ENCODE measurements at regions not wholly inside any gene's neighbourhood (a gene's known extent, or its start where the extent isn't known, plus 50 kb on each side); places are given as distances from the start of the nearest gene placed in this dataset.

GRCh38 chr1:38716229-38716628, 143.3 kb downstream of the RRAGC start:
- no peak for DNase-seq

GRCh38 chr1:38715415-38715814, 144.2 kb downstream of the RRAGC start:
- no peak for DNase-seq

DNA sequence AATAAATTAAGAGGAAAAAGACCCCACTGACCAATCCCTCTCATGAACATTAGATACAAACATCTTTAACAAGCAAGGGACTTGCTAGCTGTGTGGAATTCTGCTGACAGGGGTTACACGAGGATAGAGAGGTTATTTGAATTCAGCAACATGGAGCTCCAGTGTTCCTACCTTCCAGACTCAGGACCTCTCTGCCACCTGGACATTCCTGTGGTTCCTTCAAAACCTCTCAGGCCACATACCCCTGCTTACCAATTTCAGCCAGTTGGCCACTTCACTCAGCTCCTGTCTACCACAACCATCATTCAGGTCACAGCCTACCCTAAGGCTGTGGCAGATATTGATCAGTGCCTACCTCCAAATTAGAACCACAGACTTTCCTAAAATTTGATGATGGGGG, 147.5 kb downstream of the RRAGC start:
- no peak for DNase-seq

- DNase-seq = no peak
These were observed 150.8 kb downstream of the RRAGC start for GRCh38 chr1:38708701-38709258.

- DNase-seq = no peak
These were observed 158.5 kb downstream of the RRAGC start for GRCh38 chr1:38701088-38701487.

GRCh38 chr1:38700077-38700470, 159.5 kb downstream of the RRAGC start:
- DNase-seq = no peak

DNA sequence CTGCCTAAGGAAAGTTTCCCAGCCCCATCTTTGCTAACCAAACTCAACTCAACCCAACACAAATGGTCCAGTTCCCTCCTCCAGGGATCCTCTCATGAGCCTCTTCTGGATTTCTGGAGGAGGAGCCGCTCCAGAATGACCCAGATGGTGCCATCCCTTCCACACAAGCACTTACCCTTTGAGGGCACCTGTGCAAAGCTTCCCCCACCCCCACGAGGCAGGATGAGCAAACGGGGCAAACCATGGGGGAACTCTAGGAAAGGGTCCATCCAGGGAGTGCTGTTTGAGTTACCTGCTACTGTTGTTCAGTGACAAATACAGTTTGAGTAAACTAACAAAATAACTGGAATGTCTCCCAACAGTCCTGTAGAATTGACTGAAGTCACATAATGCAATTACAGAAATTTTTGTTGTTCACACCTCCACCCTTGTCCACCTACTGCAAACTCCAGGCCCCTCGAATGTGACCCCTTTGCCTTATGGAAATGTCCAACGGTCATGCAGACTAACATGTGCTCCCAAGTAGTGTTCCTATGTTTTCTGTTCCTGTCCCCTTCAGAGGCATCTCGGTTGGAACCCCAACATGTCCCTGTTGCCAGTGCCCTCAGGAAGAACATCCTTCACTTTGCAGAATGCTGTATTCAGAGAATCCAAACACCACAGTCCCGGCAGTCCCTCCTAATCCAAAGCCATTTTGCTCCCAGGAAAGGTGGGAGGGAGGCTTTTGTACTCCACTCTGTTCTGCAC, 160.1 kb downstream of the RRAGC start:
- no peak for DNase-seq

- DNase-seq = no peak
These were observed 162.2 kb downstream of the RRAGC start for GRCh38 chr1:38697387-38697786.

- DNase-seq = no peak
These were observed 163.2 kb downstream of the RRAGC start for GRCh38 chr1:38696371-38696770.

GRCh38 chr1:38693759-38694158, 165.8 kb downstream of the RRAGC start:
- no peak for DNase-seq

DNA sequence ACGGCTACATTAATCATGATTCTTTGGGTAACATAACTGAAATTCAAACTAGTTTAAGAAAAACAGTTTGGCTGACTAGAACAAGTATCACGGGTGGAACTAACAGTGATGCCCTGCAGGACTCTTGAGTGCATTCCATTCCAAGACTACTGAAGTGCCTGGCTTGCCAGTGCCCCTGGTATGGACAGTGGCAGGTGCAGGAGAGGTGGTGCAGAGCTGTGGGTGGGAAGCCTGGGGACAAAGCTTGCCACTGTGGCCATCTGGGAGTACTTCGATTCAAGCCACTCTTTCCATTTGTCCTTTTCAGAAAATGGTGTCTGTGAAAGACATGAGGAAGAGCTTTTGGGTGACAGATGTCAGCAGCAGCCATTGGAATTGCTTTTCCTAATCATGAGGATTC, 166.5 kb downstream of the RRAGC start:
- no peak for DNase-seq

- DNase-seq = no peak
These were observed 168.7 kb downstream of the RRAGC start for GRCh38 chr1:38690790-38691449.

GRCh38 chr1:38686927-38687255, 172.7 kb downstream of the RRAGC start:
- no peak for DNase-seq

- no peak for DNase-seq
These were observed 173.2 kb downstream of the RRAGC start for GRCh38 chr1:38686167-38686926.

DNA sequence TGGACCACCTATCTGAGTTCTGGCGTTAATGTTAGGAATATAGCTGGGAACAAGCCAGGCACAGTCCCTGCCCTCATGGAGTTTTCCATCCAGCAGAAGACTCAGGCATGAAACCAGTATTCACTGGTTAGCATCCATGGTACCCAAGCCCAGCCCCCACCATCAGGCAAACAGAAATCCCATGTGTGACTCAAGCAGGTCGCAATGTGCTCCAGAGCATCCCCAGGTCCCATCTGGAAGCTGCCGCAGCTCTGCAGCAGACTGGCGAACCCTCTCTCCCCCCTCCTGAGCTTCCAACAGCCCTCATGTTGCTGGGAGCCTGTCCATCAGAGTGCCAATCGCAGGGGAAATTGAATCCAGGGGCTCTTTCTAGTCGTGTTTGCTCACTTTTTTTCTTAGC, 174.2 kb downstream of the RRAGC start:
- DNase-seq = no peak

DNA sequence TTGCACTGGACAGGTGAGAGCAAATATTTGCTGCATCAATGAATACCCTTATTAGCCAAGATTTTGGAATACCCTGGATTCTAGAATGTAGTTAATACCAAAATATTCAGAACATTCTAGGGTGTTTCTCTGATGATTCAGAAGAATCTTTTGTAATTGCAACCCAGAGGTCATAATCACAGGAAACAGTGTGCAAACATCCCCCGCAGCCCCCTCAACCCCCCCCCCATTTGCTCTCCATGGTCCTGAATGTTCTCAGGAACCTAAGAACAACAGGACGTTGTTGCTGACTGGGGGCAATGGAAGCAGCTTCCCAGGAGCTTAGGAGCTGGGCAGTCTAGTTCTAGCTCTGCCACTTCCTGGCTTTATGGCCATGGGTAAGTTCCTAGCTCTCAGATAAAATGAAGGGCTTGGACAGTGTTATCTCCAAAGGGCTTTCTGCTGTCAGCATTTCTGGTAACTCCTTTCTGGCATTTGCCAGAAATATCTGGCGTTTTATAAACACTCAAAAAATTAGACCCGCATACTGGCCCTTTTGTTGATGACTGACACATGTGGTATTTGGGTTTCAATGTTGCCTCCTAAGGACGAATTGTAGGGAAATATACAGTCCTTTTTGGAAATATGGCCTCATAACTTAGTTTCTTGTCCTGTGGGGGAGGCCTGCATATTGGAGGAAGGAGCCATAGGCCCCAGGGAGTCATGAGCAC, 178.6 kb downstream of the RRAGC start:
- no peak for DNase-seq

DNA sequence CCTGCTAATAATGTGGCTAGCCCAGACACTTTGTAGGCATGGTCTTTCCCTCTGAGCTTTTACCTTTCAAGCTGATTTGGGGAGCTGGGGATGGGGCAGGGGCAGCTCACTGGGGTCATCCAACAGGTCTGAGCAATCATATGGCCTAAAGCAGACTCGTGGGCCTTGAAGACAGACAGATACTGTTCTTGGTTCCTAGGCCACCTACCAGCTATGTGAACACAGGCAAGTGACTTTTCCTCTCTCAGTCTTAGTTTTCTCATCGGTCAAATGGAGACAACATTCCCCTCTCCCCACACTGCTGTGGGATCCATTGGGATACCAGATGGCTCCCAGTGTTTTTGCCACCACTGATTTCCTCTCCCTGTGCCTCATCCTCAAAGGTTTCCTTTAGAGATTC, 181.8 kb downstream of the RRAGC start:
- DNase-seq = no peak

DNA sequence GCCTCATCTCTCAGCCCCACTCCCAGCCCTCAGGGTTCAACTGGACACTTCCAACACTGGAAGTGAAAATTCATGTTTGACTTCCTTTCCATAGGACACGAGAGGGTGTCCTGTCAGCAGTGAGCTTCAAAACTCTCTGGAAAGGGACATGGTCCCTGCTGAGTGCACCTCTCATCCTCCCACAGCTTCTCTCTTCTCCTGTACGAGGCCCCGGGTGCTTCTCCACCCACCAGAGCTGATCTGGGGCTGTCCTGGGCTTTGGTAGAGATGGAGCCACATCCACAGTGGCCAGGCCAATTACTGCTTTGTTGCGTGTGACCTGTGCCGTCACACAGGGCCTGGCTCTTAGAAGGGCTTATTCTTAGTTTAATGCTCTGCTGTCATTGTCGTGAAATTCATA, 182.3 kb downstream of the RRAGC start:
- no peak for DNase-seq

DNA sequence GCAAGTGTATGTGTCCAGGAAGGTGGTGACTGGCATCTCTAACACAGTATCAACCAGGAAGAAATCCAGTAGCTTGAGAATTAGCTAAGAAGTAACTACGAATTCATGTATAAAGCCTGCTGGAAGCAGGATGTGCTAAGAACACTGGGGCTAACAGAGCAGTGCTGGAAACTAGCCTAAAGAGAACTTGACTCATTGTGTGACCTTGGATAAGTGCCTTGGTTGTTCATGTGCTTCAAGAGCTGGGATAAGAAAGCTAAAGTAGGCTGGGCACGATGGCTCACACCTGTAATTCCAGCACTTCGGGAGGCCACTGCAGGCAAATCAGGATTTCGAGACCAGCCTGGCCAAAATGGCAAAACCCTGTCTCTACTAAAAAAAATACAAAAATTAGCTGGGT, 186.9 kb downstream of the RRAGC start:
- no peak for DNase-seq

- no peak for DNase-seq
These were observed 188.4 kb downstream of the RRAGC start for GRCh38 chr1:38671221-38671620.

GRCh38 chr1:38670544-38671122, 188.9 kb downstream of the RRAGC start:
- no peak for DNase-seq

DNA sequence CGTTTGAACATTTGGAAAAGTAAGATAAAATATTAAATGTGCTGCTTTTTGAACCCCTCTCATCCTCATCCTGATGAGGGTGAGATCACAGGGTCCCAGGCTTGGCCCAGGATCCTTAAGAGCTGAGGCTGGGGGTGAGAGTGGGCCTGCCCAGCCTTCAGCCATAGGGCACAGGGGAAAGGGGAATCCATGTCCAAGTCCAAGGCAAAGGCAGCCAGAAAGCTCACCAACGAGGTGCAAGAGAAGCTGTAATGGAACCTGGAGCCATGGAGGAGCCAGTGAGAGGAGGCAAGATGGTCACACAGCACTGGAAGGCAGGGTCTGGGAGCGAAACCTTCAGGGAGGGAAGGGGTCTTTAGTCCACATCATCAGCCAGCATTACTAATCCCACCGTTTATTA, 191.9 kb downstream of the RRAGC start:
- DNase-seq = no peak

GRCh38 chr1:38662126-38662525, 197.4 kb downstream of the RRAGC start:
- no peak for DNase-seq
